ENCODE measurements at regions not wholly inside any gene's neighbourhood (a gene's known extent, or its start where the extent isn't known, plus 50 kb on each side); places are given as distances from the start of the nearest gene placed in this dataset.

DNA sequence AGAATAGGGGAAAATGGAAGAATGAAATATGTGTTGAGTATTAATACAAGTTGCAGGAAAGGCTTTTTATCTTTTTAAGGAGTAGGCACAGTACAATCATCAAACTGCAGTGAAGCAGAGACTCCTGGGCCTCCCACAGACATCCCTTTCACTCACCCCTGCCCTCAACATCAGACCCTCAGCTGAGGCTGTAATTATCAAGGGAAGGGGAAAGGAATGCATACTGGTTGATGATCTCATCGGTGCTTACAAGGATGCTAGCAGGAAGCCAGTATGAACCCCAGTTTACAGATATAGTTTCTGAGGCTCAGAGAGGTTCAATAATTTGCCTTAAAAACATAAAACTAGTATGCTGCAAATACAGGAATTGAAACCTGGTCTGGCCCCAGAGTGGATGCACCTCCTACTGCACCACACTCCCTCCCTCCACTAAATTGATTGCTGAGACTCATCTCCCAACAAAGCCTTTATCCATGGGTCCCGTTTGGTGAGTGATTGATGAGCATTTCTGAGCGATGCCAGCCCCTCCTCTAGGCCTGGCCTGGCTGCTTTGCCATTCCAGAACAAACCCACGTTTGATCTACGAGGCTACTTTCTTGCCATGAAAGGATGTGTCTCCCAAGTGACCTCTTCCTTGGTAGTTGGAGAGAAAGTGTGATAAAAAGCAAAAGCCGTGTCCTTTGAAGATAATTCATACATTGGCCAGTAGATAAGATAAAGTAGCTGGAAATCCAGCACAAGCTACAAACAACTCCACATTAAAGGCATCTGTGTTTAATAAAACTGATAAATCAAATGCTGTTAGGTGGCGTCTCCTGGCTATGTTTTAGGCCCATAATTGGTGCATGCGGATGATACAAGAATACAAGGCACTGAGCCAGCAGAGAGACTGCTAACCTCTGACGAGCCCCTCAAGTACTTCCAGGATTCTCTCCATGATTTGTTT is 233.9 kb upstream of the CAMK1G start:
- DNase-seq (no peak), ATAC-seq (no peak)
- intact Hi-C loops (cut with DNase I, micrococcal nuclease): loop anchor here in 1 of 2 donors (5.0 kb wide), 1 partner anchor 147 kb away; no protein-coding TSS in a partner anchor

DNA sequence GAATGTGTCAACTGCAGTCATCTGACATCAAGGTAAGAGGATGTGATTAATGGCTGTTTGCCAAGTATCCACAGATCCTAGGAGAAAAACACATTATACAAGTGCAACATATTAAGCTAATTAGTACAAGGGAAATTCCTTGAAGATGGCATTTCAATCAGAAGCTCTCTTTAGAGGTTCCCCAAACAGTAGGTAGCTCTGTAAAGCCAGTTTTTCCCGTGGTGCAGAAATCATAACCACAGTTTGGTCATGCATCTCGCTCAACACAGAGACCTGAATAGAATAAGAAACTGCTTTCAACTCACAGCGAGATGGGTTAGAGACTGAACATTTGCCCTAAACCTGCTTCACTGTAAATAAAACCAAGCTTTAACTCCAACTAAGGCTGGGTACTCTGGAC is 230.5 kb upstream of the CAMK1G start:
- intact Hi-C loops (cut with DNase I, micrococcal nuclease): loop anchor here in 1 of 2 donors (5.0 kb wide), 1 partner anchor 151 kb away; no protein-coding TSS in a partner anchor
- DNase-seq (no peak), ATAC-seq (no peak)

DNA sequence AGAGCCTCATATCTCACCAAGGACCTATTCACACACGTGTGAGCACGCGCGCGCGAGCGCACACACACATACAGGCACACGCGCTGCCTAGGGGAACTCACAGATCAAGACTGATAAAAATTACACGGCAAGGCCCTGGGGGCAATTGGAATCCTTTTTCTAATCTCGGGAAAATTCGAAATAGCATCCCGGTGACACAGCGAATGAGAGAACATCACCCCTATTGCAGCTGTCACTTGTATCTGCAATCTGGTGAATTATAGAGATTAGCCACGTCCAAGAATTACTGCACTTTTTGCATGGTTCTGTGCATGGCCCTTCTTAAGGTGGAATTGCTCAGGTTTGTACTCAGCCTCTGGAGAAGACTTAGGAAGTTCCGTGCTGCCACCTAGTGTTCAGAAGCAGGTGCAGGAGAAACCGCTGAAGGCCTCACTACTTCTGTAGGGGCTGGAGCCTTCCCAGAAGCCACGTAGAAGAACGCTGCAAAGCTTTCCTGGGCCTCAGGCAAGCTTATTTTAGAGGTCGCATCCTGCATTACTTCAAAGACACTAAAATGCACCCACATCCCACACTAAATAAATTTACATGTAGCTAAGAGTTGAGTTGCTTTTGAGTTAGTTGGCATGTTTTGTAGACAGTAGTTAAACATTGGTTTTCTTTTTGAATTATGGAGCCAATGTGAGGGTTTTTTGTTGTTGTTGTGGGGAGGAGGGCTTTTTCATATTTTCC is 229.2 kb upstream of the CAMK1G start:
- ATAC-seq: peak; percentile 73
- intact Hi-C loops (cut with DNase I, micrococcal nuclease): loop anchor here in 1 of 2 donors (5.0 kb wide), 1 partner anchor 152 kb away; no protein-coding TSS in a partner anchor

DNA sequence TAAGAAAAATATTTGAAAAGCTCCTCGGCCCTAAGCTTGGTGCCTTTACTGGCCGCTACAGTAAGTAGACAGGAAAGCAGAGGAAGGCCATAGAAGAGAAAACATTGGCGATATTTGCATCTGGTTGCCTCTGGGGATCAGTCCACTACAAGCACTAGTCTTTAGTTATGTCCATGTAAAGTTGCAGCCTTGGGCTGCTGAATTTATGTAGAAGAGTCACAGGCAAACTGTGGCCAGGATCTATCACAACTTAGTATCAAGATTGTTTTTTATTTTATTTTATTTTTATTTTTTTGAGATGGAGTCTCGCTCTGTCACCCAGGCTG is 228.7 kb upstream of the CAMK1G start:
- DNase-seq (no peak), ATAC-seq (no peak)
- intact Hi-C loops (cut with DNase I, micrococcal nuclease): loop anchor here in 1 of 2 donors (5.0 kb wide), 1 partner anchor 153 kb away; no protein-coding TSS in a partner anchor

More for the DNA sequence above, 229.2 kb upstream of the CAMK1G start:
- DNase-seq: peak; percentile 62 to 80

DNA sequence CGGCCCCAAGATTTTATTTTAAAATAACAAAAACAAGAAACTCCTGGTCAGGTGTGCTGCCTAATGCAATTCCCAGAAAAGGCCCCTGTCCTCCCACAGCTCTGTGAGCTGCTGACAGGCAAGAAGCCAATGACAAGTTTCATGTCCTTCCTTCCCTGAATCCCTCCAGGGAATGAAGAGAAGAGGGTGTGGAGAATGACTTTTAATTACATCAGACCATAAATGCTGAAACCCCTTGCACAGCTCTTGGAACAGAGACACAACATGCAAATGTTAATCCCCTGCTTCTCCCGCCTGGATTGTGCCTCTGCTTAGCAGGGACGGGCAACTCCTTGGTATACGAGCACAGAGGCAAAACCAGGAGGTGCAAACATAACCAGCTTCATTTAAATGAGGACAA is 228.1 kb upstream of the CAMK1G start:
- intact Hi-C loops (cut with DNase I, micrococcal nuclease): no loop called here
- ATAC-seq: no peak
- no peak for DNase-seq

DNA sequence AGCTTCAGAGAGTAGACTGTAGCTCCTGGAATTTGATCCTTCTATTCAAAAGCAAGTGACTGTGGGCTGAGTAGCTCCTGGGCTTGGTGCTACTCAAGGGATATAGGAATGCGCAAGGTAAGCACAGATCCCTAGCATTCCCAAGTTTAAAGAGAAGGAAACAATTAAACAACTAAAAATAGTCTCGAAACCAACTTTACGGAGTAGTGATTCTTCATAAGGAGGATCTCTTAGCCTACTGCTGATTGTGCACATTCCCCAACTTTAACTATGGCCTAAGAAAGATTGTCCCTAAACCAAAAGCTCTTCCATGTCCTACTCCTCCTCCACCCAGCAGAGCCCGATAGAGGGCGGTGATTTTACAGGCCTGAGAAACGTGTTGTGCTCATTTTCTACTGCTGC is 226.5 kb upstream of the CAMK1G start:
- ATAC-seq (no peak), DNase-seq (no peak)
- intact Hi-C loops (cut with DNase I, micrococcal nuclease): no loop called here

DNA sequence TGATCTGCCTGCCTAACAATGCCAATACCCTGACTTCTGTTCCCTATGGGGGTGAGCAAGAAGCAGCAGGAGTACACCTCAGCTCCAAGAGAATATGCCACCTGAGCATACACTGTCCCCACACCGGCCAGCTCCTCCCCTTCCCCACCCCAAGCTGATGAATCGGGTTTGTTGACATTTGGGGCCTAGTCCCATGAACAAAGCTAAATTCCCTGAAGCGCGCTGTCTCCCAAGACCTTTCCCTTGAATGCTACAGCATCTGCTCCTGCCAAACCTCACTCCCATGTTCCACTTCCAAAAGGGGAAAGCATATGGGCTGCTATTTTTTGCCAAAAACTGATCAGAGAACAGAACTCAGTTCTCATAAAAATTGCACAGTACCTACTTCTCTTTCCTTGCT is 220.4 kb upstream of the CAMK1G start:
- intact Hi-C loops (cut with DNase I, micrococcal nuclease): no loop called here
- no peak for DNase-seq
- ATAC-seq: no peak

DNA sequence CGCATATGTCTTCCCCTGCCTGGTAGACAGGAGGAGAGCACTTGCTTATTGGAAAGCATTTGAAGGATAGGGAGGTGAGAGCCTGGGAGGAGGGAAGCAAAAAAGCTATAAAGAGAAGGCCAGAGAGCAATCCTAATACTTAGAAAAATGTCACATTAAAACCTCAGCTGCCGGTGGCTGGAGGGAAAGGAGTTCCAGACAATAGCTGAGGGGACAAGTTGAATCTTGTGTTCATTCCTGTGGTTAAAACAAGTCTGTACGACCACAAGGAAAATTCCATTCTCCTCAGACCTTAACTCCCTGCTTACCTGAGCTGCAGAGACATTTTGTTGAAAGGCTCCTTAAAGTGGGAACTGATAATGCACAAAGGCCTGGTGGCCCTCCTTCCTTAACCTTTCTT is 218.8 kb upstream of the CAMK1G start:
- intact Hi-C loops (cut with DNase I, micrococcal nuclease): no loop called here
- no peak for ATAC-seq
- DNase-seq: no peak

DNA sequence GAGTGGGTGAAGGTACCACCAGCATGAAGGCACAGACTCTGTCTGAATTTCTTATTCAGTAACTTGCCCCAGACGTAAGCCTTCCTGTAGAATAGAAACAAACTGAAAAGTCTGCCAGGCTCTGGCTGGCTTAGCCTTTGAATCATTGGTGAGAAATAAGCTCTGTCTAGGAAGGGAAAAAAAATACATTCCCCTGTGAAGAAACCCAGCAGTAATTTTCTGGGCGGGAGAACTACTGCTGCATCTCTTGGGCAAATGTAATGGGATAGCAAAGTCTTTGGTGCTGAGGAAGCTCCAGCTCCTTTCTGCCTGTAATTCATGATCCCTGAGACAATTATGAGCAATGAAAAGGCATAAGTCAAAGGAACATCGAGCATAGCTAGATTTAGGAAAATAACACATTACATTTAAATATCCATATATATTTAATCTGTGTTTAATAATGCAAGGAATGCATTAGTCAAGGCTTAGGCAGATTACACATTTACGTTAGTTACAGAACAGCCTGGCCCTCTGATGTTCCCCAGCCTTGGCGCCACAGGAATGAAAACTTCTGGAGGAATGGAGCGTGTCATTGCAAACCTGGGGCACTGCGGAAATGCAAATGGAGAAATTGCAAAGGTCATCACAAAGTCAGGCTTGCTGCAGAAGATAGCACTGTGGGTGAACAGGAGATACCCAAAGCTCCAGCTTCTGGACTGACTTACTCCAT is 216.3 kb upstream of the CAMK1G start:
- DNase-seq (no peak), ATAC-seq (no peak)
- intact Hi-C loops (cut with DNase I, micrococcal nuclease): no loop called here

DNA sequence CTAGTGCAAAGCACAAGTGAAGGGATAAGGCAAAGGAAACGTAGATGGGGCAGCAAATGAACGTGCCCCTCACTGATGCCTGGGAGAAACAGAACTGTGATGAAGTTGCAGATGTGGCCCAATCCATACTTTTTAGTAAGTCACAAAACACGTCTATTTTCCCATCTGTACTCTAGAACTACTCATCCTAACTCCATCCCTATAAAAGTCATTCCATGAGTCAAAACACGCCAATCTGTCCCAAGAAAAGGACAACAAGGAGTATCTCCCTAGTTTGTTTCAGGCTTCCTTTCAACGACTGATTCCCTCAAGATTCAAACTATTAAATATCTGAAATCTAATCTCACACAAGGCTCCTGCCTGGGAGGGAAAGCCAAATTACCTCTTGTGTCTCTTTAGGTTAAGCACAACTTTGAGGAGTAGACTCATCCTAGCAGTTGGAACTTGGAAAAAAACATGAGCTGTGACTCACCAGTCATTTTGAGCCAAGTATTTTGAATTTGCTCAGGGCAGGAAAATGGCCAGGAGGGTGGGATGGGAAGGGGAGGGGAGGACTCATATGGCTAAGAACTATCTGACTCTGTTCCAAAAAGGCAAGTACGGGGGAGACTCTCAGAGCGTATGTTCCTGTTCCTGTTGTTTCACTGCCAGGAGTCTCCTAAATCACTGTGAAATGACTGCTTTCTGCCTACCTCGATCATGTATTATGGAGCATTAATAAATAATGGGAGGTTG is 214.5 kb upstream of the CAMK1G start:
- ATAC-seq (no peak), DNase-seq (no peak)
- intact Hi-C loops (cut with DNase I, micrococcal nuclease): no loop called here

DNA sequence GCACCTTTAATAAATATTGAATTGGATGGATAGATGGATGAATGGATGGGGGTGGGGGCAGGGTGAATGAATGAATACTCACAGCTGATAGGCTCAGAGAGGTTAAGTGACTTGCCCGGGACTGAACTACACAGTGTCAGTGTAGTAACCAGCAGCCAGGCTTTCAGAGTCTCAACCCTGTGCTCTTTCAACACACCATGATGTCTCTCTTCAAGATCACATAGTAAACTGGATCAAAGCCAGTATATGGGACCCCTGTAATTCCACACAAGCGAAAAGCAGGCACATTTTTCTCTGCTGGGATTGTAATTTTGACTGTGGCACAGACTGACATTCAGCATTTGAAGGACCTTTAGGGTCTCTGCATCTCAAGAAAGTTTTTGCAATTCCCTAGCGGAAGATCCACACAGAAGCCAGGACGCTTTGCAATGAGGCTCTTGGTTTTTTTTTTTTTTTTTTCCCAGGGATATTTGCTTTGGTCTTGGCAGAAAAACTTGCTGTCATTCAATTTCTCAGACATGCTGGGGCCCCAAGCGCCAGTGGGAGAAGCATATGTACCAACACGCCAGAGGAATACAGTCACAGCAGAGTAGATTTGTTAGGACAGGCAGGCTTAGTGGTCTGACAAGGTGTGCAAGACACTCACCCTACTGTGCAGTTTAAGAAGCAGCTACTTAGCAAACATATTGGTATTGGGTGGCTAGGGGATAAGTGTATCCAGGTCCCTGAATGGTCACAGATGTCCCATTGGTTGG is 213.1 kb upstream of the CAMK1G start:
- intact Hi-C loops (cut with DNase I, micrococcal nuclease): no loop called here
- ATAC-seq: no peak
- DNase-seq: no peak

DNA sequence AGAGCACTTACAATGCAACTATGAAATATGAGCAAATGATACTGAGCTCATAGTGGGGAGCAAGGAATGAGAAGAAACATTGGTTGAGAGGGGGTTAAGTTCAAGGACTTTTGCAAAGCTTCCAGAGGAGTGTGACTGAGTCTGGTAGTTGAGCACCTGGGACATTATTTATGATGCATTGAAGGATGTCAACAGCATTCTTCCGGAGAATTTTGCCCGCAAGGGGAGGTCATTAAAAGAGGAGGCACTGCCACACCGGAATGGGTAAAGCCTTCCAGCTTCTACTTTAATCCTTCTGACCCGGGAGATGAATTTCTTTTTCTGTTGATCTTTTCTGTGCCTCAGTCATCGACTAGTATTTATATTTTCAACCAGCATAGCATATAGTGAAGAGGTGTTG is 208.4 kb upstream of the CAMK1G start:
- intact Hi-C loops (cut with DNase I, micrococcal nuclease): no loop called here
- ATAC-seq (no peak), DNase-seq (no peak)

DNA sequence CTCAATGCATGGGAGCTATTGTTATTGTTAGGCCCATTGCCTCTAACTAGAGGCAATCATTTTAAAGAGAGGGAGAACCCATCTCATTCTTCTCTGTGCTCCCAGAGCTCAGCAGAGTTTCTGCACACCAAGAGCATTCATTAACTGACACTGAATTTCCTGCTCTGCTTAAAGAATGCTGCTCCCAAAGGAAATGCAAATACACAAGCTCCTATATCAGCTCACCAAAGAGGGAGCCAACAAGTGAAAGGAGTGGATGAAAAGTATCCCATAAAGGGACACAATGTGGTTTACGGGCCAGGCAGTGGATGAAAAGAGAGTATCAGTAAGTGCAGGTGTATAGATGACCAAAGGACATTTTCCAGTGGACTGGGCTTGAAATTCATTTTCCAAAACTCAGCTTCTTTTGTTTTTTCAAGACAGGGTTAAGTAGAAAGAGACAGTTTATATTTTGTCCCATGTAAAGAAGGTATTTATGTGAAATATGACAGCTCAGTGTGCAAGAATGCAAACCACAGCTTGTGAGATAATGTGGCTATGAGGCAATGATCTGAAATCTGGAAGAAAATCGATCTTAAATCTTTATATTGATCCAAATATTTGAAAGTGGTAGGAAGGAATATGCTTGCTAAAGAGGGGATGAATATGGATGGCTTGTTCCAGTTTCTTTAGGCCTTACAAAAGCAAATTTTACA is 207.7 kb upstream of the CAMK1G start:
- ATAC-seq: no peak
- intact Hi-C loops (cut with DNase I, micrococcal nuclease): no loop called here
- DNase-seq: no peak

DNA sequence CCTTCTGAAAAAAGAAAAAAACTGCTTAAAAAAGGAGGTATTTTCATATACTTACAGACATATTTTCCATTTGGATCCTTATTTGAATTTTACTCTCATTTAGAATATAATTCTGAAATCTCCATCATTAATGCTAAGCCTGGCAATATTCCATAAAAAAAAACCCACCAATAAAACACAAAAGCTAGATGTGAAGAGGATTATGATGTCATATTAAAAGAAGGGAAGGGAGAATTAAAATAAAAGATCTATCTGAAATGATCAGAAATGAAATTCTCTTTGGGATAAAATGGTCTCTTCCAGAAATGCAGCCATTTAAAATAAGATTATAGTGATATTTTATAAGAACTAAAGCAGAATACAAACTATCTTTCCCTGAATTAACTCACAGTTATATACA is 206.7 kb upstream of the CAMK1G start:
- DNase-seq (no peak), ATAC-seq (no peak)
- intact Hi-C loops (cut with DNase I, micrococcal nuclease): no loop called here

DNA sequence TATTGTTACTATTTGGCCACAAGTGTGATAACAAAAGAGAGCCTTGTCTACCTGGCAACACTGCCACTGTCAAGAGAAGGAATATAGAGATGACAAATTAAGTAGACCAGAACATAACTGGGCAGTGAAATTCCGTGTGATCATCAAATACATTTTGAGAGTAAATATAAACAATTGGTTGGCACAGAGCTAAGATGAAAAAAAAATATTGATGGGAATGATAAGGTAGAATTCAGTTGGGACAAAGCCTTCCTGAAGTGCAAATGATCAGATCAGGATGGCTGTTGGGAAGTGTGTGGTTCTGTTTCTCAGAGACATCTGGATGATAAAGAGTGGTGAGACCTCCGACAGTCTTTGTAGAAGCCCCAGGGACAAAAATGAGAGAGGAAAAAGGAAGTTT is 205.5 kb upstream of the CAMK1G start:
- no peak for ATAC-seq
- no peak for DNase-seq
- intact Hi-C loops (cut with DNase I, micrococcal nuclease): no loop called here

DNA sequence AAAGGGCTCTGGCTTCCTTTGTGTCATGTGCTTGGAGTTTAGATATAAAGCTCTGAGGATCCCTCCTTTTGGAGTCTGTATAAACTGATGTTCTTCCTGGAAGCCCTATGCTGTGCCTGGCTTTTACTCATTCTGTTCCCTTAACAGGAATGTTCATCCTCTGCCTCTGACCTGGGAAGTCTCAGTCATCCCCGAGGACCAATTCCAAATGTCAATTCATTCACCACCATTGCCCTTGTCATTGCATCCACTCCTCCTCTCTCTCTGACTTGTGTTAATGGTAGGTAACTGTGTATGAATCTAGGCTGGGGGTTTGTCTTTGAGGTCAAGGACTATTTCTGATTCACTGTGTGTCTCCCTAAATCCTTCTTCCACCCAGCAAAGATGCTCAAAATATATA is 204.2 kb upstream of the CAMK1G start:
- DNase-seq (no peak), ATAC-seq (no peak)
- intact Hi-C loops (cut with DNase I, micrococcal nuclease): no loop called here

DNA sequence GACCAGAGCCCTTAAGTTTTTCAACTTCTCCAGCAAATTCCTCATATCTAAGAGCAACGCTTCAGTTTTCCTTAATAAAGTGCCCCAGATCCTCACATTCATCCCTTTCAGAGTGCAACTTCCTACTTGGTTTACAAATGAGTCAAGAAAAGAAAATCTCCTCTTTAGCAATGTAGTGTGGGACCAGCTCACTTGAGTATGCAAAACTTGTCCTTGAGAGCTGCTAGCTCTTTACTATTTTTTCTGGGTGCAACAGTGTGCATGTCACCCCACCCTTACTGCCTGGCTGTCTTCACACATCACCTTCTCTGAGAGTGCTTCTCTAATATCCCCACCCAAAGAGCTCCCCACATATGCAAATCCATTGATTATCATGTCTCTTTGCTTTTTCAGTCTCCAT is 203.1 kb upstream of the CAMK1G start:
- no peak for ATAC-seq
- DNase-seq: no peak
- intact Hi-C loops (cut with DNase I, micrococcal nuclease): no loop called here

Data from left colon (tissue), 2 donors.